ENCODE measurements at regions not wholly inside any gene's neighbourhood (a gene's known extent, or its start where the extent isn't known, plus 50 kb on each side); places are given as distances from the start of the nearest gene placed in this dataset.

DNA sequence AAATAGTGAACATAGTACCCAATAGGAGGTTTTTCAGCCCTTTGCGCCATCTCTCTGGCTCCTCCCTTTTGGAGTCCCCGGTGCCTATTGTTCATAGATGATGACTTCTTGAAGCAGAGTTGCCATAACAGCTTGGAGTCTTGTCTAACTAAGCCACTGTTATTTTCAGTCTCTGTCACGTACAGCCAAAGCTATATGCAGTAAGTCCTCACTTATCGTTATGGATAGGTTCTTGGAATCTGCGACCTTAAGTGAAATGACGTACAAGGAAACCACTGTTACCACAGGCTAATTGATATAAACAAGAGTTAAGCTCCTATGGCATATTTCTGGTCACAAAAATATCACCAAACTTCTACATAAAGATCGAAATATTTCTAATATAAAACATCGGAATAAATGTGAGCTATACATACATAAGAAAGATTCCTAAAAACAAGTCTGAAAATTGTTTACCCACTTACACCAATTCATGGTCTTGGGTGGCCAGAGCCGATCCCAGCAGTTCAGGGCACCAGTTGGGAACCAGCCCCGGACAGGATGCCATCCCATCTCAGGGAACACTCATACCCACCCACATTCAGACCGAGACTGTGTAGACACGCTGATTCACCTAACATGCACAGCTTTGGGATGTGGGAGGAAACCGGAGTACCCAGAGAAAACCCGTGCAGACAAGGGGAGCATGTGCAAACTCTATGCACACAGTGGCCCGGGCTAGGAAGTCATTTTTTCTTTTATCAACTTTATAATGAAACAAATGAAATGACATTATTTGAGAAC is 76.0 kb upstream of the PRPS1L1 start:
- Histone ChIP-seq H3K9me2 (ENCODE audit: insufficient read depth) (no peaks in the 10 kb centered on the region), H3K4me1 (ENCODE audit: insufficient read depth) (no peaks in the 10 kb centered on the region), H3K27ac (ENCODE audit: low read depth) (no peak overlapping the region), H4K20me1 (replicated peaks; ENCODE audit: insufficient read depth) (no peaks in the 10 kb centered on the region), H3K4me3 (no peak overlapping the region), H3K4me2 (no peak overlapping the region), H3F3A (replicated peaks; ENCODE audit: low read depth) (no peaks in the 10 kb centered on the region), H3K79me2 (replicated peaks; ENCODE audit: insufficient read depth) (no peaks in the 10 kb centered on the region), H3K27me3 (ENCODE audit: insufficient read depth) (no peaks in the 10 kb centered on the region), H2AFZ (peak overlapping the region; percentile 28; the same call in 1 of the 2 replicates), H3K36me3 (ENCODE audit: insufficient read depth) (no peaks in the 10 kb centered on the region)
- Mint-ChIP-seq H3K4me3 (no peak overlapping the region), H3K9me3 (no peaks in the 10 kb centered on the region), H3K36me3 (ENCODE audit: low read depth) (no peaks in the 10 kb centered on the region), H3K27me3 (ENCODE audit: insufficient read depth, low read depth, poor library complexity) (no peaks in the 10 kb centered on the region), H3K4me1 (no peaks in the 10 kb centered on the region), H3K27ac (no peak overlapping the region)
- no peak for ATAC-seq
- TF ChIP-seq, protein P1, sequence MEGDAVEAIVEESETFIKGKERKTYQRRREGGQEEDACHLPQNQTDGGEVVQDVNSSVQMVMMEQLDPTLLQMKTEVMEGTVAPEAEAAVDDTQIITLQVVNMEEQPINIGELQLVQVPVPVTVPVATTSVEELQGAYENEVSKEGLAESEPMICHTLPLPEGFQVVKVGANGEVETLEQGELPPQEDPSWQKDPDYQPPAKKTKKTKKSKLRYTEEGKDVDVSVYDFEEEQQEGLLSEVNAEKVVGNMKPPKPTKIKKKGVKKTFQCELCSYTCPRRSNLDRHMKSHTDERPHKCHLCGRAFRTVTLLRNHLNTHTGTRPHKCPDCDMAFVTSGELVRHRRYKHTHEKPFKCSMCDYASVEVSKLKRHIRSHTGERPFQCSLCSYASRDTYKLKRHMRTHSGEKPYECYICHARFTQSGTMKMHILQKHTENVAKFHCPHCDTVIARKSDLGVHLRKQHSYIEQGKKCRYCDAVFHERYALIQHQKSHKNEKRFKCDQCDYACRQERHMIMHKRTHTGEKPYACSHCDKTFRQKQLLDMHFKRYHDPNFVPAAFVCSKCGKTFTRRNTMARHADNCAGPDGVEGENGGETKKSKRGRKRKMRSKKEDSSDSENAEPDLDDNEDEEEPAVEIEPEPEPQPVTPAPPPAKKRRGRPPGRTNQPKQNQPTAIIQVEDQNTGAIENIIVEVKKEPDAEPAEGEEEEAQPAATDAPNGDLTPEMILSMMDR (conservative IDR thresholded peaks at IDR 0.05; ENCODE audit: low read depth in 2 of 2): no peak
- TF ChIP-seq ZNF331 (CRISPR knock-in tag; IDR thresholded peaks at IDR 0.05; ENCODE audit: low read depth) (no peak), CREB1 (CRISPR knock-in tag; IDR thresholded peaks at IDR 0.05; ENCODE audit: low read depth) (no peak), NANOG (IDR thresholded peaks at IDR 0.05; ENCODE audit: borderline replicate concordance) (no peak), STAT1 (IDR thresholded peaks at IDR 0.05; ENCODE audit: unreplicated experiment) (no peak), POLR2AphosphoS5 (IDR thresholded peaks at IDR 0.05; ENCODE audit: low read depth) (no peak), EZH2phosphoT487 (IDR thresholded peaks at IDR 0.05; ENCODE audit: unreplicated experiment) (no peak), JUNB (IDR thresholded peaks at IDR 0.05; ENCODE audit: unreplicated experiment) (no peak), EZH2 (IDR thresholded peaks at IDR 0.05; ENCODE audit: low read depth, unreplicated experiment) (no peak), ZNF114 (CRISPR knock-in tag; IDR thresholded peaks at IDR 0.05) (no peak)
- TF ChIP-seq, protein P2, sequence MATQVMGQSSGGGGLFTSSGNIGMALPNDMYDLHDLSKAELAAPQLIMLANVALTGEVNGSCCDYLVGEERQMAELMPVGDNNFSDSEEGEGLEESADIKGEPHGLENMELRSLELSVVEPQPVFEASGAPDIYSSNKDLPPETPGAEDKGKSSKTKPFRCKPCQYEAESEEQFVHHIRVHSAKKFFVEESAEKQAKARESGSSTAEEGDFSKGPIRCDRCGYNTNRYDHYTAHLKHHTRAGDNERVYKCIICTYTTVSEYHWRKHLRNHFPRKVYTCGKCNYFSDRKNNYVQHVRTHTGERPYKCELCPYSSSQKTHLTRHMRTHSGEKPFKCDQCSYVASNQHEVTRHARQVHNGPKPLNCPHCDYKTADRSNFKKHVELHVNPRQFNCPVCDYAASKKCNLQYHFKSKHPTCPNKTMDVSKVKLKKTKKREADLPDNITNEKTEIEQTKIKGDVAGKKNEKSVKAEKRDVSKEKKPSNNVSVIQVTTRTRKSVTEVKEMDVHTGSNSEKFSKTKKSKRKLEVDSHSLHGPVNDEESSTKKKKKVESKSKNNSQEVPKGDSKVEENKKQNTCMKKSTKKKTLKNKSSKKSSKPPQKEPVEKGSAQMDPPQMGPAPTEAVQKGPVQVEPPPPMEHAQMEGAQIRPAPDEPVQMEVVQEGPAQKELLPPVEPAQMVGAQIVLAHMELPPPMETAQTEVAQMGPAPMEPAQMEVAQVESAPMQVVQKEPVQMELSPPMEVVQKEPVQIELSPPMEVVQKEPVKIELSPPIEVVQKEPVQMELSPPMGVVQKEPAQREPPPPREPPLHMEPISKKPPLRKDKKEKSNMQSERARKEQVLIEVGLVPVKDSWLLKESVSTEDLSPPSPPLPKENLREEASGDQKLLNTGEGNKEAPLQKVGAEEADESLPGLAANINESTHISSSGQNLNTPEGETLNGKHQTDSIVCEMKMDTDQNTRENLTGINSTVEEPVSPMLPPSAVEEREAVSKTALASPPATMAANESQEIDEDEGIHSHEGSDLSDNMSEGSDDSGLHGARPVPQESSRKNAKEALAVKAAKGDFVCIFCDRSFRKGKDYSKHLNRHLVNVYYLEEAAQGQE (IDR thresholded peaks at IDR 0.05; ENCODE audit: unreplicated experiment): no peak
- TF ChIP-seq, protein P3, sequence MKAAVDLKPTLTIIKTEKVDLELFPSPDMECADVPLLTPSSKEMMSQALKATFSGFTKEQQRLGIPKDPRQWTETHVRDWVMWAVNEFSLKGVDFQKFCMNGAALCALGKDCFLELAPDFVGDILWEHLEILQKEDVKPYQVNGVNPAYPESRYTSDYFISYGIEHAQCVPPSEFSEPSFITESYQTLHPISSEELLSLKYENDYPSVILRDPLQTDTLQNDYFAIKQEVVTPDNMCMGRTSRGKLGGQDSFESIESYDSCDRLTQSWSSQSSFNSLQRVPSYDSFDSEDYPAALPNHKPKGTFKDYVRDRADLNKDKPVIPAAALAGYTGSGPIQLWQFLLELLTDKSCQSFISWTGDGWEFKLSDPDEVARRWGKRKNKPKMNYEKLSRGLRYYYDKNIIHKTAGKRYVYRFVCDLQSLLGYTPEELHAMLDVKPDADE (IDR thresholded peaks at IDR 0.05): no peak
- TF ChIP-seq, protein P4, sequence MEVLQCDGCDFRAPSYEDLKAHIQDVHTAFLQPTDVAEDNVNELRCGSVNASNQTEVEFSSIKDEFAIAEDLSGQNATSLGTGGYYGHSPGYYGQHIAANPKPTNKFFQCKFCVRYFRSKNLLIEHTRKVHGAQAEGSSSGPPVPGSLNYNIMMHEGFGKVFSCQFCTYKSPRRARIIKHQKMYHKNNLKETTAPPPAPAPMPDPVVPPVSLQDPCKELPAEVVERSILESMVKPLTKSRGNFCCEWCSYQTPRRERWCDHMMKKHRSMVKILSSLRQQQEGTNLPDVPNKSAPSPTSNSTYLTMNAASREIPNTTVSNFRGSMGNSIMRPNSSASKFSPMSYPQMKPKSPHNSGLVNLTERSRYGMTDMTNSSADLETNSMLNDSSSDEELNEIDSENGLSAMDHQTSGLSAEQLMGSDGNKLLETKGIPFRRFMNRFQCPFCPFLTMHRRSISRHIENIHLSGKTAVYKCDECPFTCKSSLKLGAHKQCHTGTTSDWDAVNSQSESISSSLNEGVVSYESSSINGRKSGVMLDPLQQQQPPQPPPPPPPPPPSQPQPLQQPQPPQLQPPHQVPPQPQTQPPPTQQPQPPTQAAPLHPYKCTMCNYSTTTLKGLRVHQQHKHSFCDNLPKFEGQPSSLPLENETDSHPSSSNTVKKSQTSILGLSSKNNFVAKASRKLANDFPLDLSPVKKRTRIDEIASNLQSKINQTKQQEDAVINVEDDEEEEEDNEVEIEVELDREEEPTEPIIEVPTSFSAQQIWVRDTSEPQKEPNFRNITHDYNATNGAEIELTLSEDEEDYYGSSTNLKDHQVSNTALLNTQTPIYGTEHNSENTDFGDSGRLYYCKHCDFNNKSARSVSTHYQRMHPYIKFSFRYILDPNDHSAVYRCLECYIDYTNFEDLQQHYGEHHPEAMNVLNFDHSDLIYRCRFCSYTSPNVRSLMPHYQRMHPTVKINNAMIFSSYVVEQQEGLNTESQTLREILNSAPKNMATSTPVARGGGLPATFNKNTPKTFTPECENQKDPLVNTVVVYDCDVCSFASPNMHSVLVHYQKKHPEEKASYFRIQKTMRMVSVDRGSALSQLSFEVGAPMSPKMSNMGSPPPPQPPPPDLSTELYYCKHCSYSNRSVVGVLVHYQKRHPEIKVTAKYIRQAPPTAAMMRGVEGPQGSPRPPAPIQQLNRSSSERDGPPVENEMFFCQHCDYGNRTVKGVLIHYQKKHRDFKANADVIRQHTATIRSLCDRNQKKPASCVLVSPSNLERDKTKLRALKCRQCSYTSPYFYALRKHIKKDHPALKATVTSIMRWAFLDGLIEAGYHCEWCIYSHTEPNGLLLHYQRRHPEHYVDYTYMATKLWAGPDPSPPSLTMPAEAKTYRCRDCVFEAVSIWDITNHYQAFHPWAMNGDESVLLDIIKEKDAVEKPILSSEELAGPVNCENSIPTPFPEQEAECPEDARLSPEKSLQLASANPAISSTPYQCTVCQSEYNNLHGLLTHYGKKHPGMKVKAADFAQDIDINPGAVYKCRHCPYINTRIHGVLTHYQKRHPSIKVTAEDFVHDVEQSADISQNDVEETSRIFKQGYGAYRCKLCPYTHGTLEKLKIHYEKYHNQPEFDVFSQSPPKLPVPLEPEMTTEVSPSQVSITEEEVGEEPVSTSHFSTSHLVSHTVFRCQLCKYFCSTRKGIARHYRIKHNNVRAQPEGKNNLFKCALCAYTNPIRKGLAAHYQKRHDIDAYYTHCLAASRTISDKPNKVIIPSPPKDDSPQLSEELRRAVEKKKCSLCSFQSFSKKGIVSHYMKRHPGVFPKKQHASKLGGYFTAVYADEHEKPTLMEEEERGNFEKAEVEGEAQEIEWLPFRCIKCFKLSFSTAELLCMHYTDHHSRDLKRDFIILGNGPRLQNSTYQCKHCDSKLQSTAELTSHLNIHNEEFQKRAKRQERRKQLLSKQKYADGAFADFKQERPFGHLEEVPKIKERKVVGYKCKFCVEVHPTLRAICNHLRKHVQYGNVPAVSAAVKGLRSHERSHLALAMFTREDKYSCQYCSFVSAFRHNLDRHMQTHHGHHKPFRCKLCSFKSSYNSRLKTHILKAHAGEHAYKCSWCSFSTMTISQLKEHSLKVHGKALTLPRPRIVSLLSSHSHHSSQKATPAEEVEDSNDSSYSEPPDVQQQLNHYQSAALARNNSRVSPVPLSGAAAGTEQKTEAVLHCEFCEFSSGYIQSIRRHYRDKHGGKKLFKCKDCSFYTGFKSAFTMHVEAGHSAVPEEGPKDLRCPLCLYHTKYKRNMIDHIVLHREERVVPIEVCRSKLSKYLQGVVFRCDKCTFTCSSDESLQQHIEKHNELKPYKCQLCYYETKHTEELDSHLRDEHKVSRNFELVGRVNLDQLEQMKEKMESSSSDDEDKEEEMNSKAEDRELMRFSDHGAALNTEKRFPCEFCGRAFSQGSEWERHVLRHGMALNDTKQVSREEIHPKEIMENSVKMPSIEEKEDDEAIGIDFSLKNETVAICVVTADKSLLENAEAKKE (CRISPR knock-in tag; IDR thresholded peaks at IDR 0.05): no peak
- no peak for DNase-seq (ENCODE audit: low spot score)

Data from GM23338 (cell line).